ENCODE measurements at regions not wholly inside any gene's neighbourhood (a gene's known extent, or its start where the extent isn't known, plus 50 kb on each side); places are given as distances from the start of the nearest gene placed in this dataset.

- Histone ChIP-seq H3K4me3 (ENCODE audit: insufficient read depth, low read length, poor library complexity, severe bottlenecking) (no peak overlapping the region), H4K20me1 (ENCODE audit: low read depth, low read length) (no peaks in the 10 kb centered on the region), H3K36me3 (ENCODE audit: low read length) (no peaks in the 10 kb centered on the region), H3K9me3 (ENCODE audit: insufficient read depth, low read length) (no peaks in the 10 kb centered on the region), H3K27me3 (ENCODE audit: low read length) (no peaks in the 10 kb centered on the region), H2AFZ (ENCODE audit: low read depth, low read length, severe bottlenecking) (no peak overlapping the region), H3K79me2 (ENCODE audit: insufficient read depth, low read length) (no peaks in the 10 kb centered on the region), H3K9ac (ENCODE audit: low read length) (no peak overlapping the region), H3K4me2 (ENCODE audit: low read depth, low read length, poor library complexity, severe bottlenecking) (no peak overlapping the region), H3F3A (ENCODE audit: insufficient read depth) (no peaks in the 10 kb centered on the region), H3K9me2 (replicated peaks; ENCODE audit: insufficient read depth, low read length) (no peaks in the 10 kb centered on the region), H3K27ac (ENCODE audit: low read depth, low read length) (no peak overlapping the region)
- TF ChIP-seq, protein P1, sequence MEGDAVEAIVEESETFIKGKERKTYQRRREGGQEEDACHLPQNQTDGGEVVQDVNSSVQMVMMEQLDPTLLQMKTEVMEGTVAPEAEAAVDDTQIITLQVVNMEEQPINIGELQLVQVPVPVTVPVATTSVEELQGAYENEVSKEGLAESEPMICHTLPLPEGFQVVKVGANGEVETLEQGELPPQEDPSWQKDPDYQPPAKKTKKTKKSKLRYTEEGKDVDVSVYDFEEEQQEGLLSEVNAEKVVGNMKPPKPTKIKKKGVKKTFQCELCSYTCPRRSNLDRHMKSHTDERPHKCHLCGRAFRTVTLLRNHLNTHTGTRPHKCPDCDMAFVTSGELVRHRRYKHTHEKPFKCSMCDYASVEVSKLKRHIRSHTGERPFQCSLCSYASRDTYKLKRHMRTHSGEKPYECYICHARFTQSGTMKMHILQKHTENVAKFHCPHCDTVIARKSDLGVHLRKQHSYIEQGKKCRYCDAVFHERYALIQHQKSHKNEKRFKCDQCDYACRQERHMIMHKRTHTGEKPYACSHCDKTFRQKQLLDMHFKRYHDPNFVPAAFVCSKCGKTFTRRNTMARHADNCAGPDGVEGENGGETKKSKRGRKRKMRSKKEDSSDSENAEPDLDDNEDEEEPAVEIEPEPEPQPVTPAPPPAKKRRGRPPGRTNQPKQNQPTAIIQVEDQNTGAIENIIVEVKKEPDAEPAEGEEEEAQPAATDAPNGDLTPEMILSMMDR (IDR thresholded peaks at IDR 0.05; ENCODE audit: insufficient read depth, low read length, poor library complexity, severe bottlenecking): no peak
- TF ChIP-seq EZH2phosphoT487 (conservative IDR thresholded peaks at IDR 0.05; ENCODE audit: low read length): no peak
Measured at GRCh38 chr20:39278230-39278788, 316.2 kb downstream of the DHX35 start.

- Histone ChIP-seq H3K36me3 (ENCODE audit: low read length) (no peaks in the 10 kb centered on the region), H3K4me2 (ENCODE audit: low read depth, low read length, poor library complexity, severe bottlenecking) (no peak overlapping the region), H3K4me3 (ENCODE audit: insufficient read depth, low read length, poor library complexity, severe bottlenecking) (no peak overlapping the region), H4K20me1 (ENCODE audit: low read depth, low read length) (no peaks in the 10 kb centered on the region), H3K79me2 (ENCODE audit: insufficient read depth, low read length) (no peaks in the 10 kb centered on the region), H3K9ac (ENCODE audit: low read length) (no peak overlapping the region), H3K27me3 (ENCODE audit: low read length) (no peaks in the 10 kb centered on the region), H3K27ac (ENCODE audit: low read depth, low read length) (no peak overlapping the region), H3F3A (ENCODE audit: insufficient read depth) (no peaks in the 10 kb centered on the region), H2AFZ (ENCODE audit: low read depth, low read length, severe bottlenecking) (no peak overlapping the region), H3K9me2 (replicated peaks; ENCODE audit: insufficient read depth, low read length) (no peaks in the 10 kb centered on the region), H3K9me3 (ENCODE audit: insufficient read depth, low read length) (no peaks in the 10 kb centered on the region)
- TF ChIP-seq, protein P1 (IDR thresholded peaks at IDR 0.05; ENCODE audit: insufficient read depth, low read length, poor library complexity, severe bottlenecking): no peak
- TF ChIP-seq EZH2phosphoT487 (conservative IDR thresholded peaks at IDR 0.05; ENCODE audit: low read length): no peak
Measured at GRCh38 chr20:39277185-39277584, 315.0 kb downstream of the DHX35 start.

DNA sequence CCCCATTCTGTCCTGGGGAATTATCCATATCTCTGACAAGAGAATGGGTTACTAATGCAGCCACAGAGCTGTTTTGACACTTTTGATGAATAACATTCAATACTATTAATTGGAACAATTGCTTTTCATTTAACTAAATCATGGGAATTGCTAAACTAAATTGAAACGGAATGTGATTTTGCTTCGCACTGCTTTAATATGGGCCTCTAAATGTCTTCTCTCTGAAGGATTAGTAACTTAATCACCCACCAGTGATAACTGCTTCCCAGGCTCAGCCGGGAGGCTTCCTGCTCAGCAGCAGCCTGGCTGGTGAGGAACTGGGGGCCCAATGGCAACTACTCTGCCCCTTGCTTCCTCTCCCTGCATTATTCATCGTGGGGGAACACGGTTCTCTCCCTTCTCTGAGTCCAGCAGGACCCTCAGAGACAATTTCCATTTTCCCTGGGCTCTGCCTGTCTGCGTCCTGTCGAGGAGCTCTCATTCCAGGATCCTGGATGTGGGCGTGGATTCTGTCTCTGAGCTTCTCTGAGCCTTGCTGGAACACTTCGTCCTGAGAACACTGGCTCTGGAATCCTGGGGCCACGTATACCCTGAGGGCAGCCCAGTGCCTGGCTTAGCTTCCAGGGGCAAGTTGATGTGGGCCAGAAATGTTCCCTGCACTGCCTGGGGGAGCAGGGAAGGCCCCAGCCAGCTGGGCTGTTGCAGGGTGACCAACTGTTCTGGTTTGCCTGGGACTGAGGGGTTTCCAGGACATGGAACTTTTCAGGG lies 308.9 kb downstream of the DHX35 start:
- H4K20me1 ChIP-seq (ENCODE audit: low read depth, low read length): no peaks in the 10 kb centered on the region
- no peak overlapping the region for H2AFZ ChIP-seq (ENCODE audit: low read depth, low read length, severe bottlenecking)
- no peaks in the 10 kb centered on the region for H3K9me3 ChIP-seq (ENCODE audit: insufficient read depth, low read length)
- H3K27ac ChIP-seq (ENCODE audit: low read depth, low read length): no peak overlapping the region
- no peaks in the 10 kb centered on the region for H3K9me2 ChIP-seq (replicated peaks; ENCODE audit: insufficient read depth, low read length)
- H3K27me3 ChIP-seq (ENCODE audit: low read length): no peaks in the 10 kb centered on the region
- no peaks in the 10 kb centered on the region for H3K79me2 ChIP-seq (ENCODE audit: insufficient read depth, low read length)
- no peak overlapping the region for H3K4me3 ChIP-seq (ENCODE audit: insufficient read depth, low read length, poor library complexity, severe bottlenecking)
- H3F3A ChIP-seq (ENCODE audit: insufficient read depth): no peaks in the 10 kb centered on the region
- TF ChIP-seq, protein P1 (IDR thresholded peaks at IDR 0.05; ENCODE audit: insufficient read depth, low read length, poor library complexity, severe bottlenecking): no peak
- TF ChIP-seq EZH2phosphoT487 (conservative IDR thresholded peaks at IDR 0.05; ENCODE audit: low read length): no peak
- no peak overlapping the region for H3K4me2 ChIP-seq (ENCODE audit: low read depth, low read length, poor library complexity, severe bottlenecking)
- H3K36me3 ChIP-seq (ENCODE audit: low read length): no peaks in the 10 kb centered on the region
- H3K9ac ChIP-seq (ENCODE audit: low read length): no peak overlapping the region

Measured in SU-DHL-6 (cell line).